ENCODE measurements at regions not wholly inside any gene's neighbourhood (a gene's known extent, or its start where the extent isn't known, plus 50 kb on each side); places are given as distances from the start of the nearest gene placed in this dataset.

GRCh38 chr3:101070799-101071121 is 77.5 kb upstream of the ABI3BP start:
- no peak for TF ChIP-seq CTCF (IDR thresholded peaks at IDR 0.05; ENCODE audit: low read depth, low read length)
- no peak for TF ChIP-seq EZH2phosphoT487 (IDR thresholded peaks at IDR 0.05; ENCODE audit: low read depth)

Measured in OCI-LY3 (cell line).